ENCODE measurements at regions not wholly inside any gene's neighbourhood (a gene's known extent, or its start where the extent isn't known, plus 50 kb on each side); places are given as distances from the start of the nearest gene placed in this dataset.

DNA sequence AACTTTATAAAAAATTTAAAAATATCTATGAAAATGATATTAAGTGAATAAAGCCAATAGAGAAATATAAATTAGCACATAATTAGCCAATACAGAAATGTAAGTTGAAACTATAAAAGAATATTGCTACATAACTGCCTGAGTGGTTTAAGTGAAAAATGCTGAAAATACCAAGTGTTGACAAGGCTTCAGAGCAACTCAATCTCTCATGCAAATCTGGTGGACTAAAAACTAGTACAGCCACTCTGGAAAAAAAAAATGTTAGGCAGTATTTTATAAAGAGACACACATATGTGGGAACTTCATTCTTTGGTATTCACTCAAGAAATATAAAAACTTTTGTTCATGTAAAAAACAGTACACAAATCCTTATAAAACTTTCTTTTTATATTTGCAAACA, 833.7 kb upstream of the ROBO1 start:
- intact Hi-C loops (cut with DNase I): no loop called here
- Histone ChIP-seq H3K36me3 (no peaks in the 10 kb centered on the region), H3K27ac (replicated peaks in 1 of 4) (no peak overlapping the region), H3K4me3 (no peak overlapping the region), H3K4me1 (no peaks in the 10 kb centered on the region), H3K27me3 (no peaks in the 10 kb centered on the region), H3K9me3 (no peaks in the 10 kb centered on the region)
- no peak for DNase-seq (ENCODE audit: extremely low spot score)
- TF ChIP-seq, protein P1, sequence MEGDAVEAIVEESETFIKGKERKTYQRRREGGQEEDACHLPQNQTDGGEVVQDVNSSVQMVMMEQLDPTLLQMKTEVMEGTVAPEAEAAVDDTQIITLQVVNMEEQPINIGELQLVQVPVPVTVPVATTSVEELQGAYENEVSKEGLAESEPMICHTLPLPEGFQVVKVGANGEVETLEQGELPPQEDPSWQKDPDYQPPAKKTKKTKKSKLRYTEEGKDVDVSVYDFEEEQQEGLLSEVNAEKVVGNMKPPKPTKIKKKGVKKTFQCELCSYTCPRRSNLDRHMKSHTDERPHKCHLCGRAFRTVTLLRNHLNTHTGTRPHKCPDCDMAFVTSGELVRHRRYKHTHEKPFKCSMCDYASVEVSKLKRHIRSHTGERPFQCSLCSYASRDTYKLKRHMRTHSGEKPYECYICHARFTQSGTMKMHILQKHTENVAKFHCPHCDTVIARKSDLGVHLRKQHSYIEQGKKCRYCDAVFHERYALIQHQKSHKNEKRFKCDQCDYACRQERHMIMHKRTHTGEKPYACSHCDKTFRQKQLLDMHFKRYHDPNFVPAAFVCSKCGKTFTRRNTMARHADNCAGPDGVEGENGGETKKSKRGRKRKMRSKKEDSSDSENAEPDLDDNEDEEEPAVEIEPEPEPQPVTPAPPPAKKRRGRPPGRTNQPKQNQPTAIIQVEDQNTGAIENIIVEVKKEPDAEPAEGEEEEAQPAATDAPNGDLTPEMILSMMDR (IDR thresholded peaks at IDR 0.05): no peak
- no peak for TF ChIP-seq POLR2A (IDR thresholded peaks at IDR 0.05; ENCODE audit: low read depth)
- TF ChIP-seq POLR2AphosphoS5 (IDR thresholded peaks at IDR 0.05): no peak
- no peak for TF ChIP-seq EP300 (IDR thresholded peaks at IDR 0.05)

DNA sequence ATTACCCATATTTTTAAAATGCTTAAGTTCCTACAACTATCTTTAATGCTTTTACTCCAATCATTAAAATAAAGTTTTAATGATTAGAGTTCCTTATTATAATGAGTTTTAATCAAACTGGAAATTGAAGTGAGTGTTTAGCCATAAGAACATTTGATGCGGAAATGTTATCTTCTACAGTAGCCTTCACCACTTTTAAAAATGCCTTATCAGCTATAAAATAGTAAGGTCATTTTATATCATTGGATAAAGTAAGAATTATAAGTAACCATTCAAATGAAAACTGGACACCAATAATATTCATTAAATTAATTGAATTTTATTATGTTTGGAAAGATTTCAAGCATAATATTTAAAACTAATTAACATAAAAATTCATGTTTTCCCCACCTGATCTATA, 825.0 kb upstream of the ROBO1 start:
- Histone ChIP-seq H3K27ac (replicated peaks in 1 of 4) (no peak overlapping the region), H3K4me3 (no peak overlapping the region), H3K9me3 (no peaks in the 10 kb centered on the region), H3K27me3 (no peaks in the 10 kb centered on the region), H3K4me1 (no peaks in the 10 kb centered on the region), H3K36me3 (no peaks in the 10 kb centered on the region)
- intact Hi-C loops (cut with DNase I): no loop called here
- TF ChIP-seq POLR2AphosphoS5 (IDR thresholded peaks at IDR 0.05): no peak
- TF ChIP-seq, protein P1 (IDR thresholded peaks at IDR 0.05): no peak
- TF ChIP-seq EP300 (IDR thresholded peaks at IDR 0.05): no peak
- no peak for TF ChIP-seq POLR2A (IDR thresholded peaks at IDR 0.05; ENCODE audit: low read depth)
- WGBS: 41% methylated on average over 1 of the region's 1 CpG
- no peak for DNase-seq (ENCODE audit: extremely low spot score)

DNA sequence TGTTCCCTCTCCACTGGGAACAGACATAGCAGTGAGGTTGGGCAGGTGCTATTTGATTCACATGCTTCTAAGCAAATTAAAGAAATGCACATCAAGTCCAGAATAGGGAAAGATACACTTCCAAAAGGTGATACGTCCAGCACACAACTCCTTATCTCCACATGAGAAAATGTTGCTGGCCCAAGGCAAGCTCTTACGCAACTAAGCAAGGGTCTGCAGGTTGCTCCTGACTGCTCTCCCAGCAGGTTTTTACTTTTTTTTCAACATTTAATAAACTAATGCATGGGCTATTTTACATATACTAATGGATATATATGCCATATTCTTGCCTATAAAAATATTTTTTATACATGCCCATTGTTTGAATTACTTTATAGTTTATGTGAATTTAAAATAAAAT, 818.5 kb upstream of the ROBO1 start:
- 78% methylated on average over 2 of the region's 2 CpGs for WGBS
- Histone ChIP-seq H3K36me3 (no peaks in the 10 kb centered on the region), H3K9me3 (no peaks in the 10 kb centered on the region), H3K4me3 (no peak overlapping the region), H3K27me3 (no peaks in the 10 kb centered on the region), H3K4me1 (no peaks in the 10 kb centered on the region), H3K27ac (replicated peaks in 1 of 4) (no peak overlapping the region)
- no peak for TF ChIP-seq POLR2AphosphoS5 (IDR thresholded peaks at IDR 0.05)
- TF ChIP-seq, protein P1 (IDR thresholded peaks at IDR 0.05): no peak
- TF ChIP-seq EP300 (IDR thresholded peaks at IDR 0.05): no peak
- TF ChIP-seq POLR2A (IDR thresholded peaks at IDR 0.05; ENCODE audit: low read depth): no peak
- DNase-seq (ENCODE audit: extremely low spot score): no peak
- intact Hi-C loops (cut with DNase I): no loop called here

DNA sequence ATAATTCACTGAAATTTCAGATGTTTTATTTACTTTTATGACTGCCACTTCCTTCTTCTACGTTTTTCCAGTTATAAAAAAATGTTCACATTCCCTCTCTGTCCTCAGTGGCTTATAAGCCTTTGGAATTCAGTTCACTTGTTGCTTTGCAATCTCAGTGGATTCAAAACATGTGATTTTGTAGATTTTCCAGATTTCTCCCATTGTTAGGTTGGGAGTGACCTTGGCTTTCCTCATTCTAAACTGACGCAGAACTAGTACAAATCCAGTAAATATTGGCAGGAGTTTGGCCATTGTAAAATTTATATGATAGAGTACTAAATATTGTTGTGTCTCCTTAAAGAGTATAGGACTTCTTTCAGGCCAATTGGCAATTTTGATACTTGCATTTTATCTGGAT, 812.3 kb upstream of the ROBO1 start:
- intact Hi-C loops (cut with DNase I): no loop called here
- WGBS: 62% methylated on average over 2 of the region's 2 CpGs
- H3K4me1 ChIP-seq: no peaks in the 10 kb centered on the region

DNA sequence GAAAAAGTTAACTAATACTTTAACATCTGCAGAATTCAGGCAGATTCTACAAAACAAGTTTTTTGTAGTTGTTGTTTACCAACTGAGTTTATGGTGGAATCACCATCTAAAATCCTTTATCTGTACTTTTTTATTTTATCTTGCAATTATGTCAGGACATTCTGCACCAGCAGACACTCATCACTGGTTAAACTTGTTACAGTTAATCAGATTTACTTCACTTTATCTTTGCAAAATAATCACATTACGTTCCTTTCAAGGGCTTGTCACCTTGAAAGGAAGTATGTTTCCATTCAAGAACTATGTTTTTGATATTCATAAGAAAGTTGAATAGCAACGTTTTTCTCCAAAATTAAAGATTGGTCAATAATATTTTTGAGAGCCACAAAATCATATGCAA, 796.6 kb upstream of the ROBO1 start:
- intact Hi-C loops (cut with DNase I): no loop called here
- H3K4me1 ChIP-seq: no peaks in the 10 kb centered on the region
- TF ChIP-seq EP300 (IDR thresholded peaks at IDR 0.05) (no peak), POLR2A (IDR thresholded peaks at IDR 0.05; ENCODE audit: low read depth) (no peak), POLR2AphosphoS5 (IDR thresholded peaks at IDR 0.05) (no peak)
- TF ChIP-seq, protein P1 (IDR thresholded peaks at IDR 0.05): no peak
- no peaks in the 10 kb centered on the region for H3K36me3 ChIP-seq
- no peak for DNase-seq (ENCODE audit: extremely low spot score)
- H3K27me3 ChIP-seq: peaks cover 0 to 2% (median 0%) of the 10 kb centered on the region in 4 donors
- no peak overlapping the region for H3K4me3 ChIP-seq
- H3K9me3 ChIP-seq: no peaks in the 10 kb centered on the region
- 34% methylated on average over 2 of the region's 2 CpGs for WGBS
- H3K27ac ChIP-seq (replicated peaks in 1 of 4): no peak overlapping the region

More for the DNA sequence above, 812.3 kb upstream of the ROBO1 start:
- H3K4me3 ChIP-seq: no peak overlapping the region
- no peaks in the 10 kb centered on the region for H3K27me3 ChIP-seq
- H3K36me3 ChIP-seq: no peaks in the 10 kb centered on the region
- H3K27ac ChIP-seq (replicated peaks in 1 of 4): no peak overlapping the region
- TF ChIP-seq POLR2AphosphoS5 (IDR thresholded peaks at IDR 0.05) (no peak), POLR2A (IDR thresholded peaks at IDR 0.05; ENCODE audit: low read depth) (no peak), EP300 (IDR thresholded peaks at IDR 0.05) (no peak)
- TF ChIP-seq, protein P1 (IDR thresholded peaks at IDR 0.05): no peak
- H3K9me3 ChIP-seq: no peaks in the 10 kb centered on the region
- DNase-seq (ENCODE audit: extremely low spot score): no peak

Data from esophagus muscularis mucosa (tissue), 4 donors.